ENCODE measurements at regions not wholly inside any gene's neighbourhood (a gene's known extent, or its start where the extent isn't known, plus 50 kb on each side); places are given as distances from the start of the nearest gene placed in this dataset.
"Not testable (repeated sequence)": the region's sequence is repeated elsewhere in the genome, so short reads cannot be mapped to it uniquely, and the experiment has no call there.

DNA sequence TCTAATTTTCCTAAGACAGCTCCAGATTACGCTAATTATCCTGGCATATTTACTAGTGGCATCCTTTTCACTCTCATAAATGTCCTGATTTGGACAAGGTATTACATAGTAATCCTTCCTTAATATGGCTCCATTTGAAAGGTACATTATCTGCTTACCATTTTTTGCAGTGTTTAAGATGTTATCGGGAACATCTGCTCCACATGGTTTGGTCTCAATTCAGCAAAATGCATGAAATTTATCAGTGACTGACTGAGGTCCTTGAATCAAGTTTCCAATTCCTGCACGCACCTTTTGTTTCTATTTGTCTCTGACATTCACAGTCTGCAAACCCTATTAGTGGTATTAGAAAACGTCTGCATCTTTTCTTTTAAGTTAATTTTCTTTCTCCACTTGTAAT lies 384.1 kb upstream of the KIAA1217 start:
- no peaks in the 10 kb centered on the region for H3K4me1 ChIP-seq (ENCODE audit: insufficient read depth, low read length)
- H2AFZ ChIP-seq (ENCODE audit: low read depth, low read length): no peak overlapping the region
- no peaks in the 10 kb centered on the region for H3K27me3 ChIP-seq (ENCODE audit: insufficient read depth, low read length)
- no peak overlapping the region for H3K4me3 ChIP-seq (ENCODE audit: low read length)
- no peaks in the 10 kb centered on the region for H3K36me3 ChIP-seq (ENCODE audit: insufficient read depth, low read length)
- H3K9me3 ChIP-seq (ENCODE audit: low read length): no peaks in the 10 kb centered on the region

DNA sequence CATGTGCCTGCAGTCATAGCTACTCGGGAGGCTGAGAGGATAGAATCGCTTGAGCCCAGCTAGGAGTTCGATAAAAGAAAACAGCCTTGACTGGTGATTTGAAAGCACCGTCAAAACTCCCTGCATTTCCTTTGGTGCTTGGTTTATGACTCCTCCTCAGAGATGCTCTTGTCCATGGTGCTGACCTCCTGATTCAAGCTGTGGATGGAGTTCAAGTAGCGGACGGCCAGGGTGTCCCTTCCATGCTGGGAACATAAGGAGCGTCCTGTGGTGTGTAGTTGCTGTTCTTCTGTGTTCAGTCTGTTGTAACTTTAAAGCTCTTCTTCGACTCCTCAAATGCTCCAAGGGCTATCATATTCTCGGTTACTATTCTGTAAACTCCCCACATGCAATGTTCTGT lies 382.5 kb upstream of the KIAA1217 start:
- no peak overlapping the region for H3K4me3 ChIP-seq (ENCODE audit: low read length)
- H3K9me3 ChIP-seq (ENCODE audit: low read length): no peaks in the 10 kb centered on the region
- H3K27me3 ChIP-seq (ENCODE audit: insufficient read depth, low read length): no peaks in the 10 kb centered on the region
- no peaks in the 10 kb centered on the region for H3K4me1 ChIP-seq (ENCODE audit: insufficient read depth, low read length)
- H3K36me3 ChIP-seq (ENCODE audit: insufficient read depth, low read length): no peaks in the 10 kb centered on the region
- no peak overlapping the region for H2AFZ ChIP-seq (ENCODE audit: low read depth, low read length)

DNA sequence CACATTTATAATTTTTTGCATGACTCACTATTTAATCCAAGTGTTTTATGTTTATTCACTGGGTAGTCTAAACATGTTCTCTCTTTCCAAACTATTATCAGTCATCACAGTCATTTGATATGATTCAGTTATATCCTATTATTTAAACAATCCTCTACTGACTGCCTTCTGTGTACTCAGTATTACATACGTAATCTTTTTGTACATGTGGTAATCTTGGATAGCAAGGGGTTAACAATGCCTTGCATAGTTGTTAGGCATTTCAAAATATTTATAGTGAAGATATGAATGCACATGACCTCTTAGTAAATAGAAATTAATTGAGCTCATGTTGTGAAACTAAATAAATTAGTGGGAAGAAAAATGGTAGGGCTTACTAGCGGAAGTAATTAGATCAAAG lies 379.4 kb upstream of the KIAA1217 start:
- no peaks in the 10 kb centered on the region for H3K36me3 ChIP-seq (ENCODE audit: insufficient read depth, low read length)
- H3K4me1 ChIP-seq (ENCODE audit: insufficient read depth, low read length): no peaks in the 10 kb centered on the region
- H3K4me3 ChIP-seq (ENCODE audit: low read length): no peak overlapping the region
- H3K9me3 ChIP-seq (ENCODE audit: low read length): no peaks in the 10 kb centered on the region
- H3K27me3 ChIP-seq (ENCODE audit: insufficient read depth, low read length): no peaks in the 10 kb centered on the region
- H2AFZ ChIP-seq (ENCODE audit: low read depth, low read length): no peak overlapping the region

DNA sequence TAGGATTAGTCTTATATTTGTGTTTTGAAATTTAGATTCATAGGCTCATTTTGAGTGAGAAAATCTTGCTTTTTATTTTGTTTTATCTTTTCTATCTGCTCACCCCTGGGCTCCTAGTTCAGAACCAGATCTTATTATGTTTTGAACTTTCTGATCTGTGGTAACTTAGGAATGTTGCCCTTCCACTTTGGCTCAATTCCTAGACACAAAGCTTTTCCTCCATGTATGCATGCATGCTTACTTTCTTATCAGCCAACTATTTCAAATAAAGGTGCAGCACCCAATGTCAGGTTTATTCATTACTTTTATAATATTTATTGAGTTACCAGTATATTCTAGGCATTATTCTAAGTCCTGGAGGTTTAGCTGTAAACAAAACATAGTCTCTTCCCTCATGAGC lies 374.8 kb upstream of the KIAA1217 start:
- no peaks in the 10 kb centered on the region for H3K4me1 ChIP-seq (ENCODE audit: insufficient read depth, low read length)
- H3K4me3 ChIP-seq (ENCODE audit: low read length): no peak overlapping the region

DNA sequence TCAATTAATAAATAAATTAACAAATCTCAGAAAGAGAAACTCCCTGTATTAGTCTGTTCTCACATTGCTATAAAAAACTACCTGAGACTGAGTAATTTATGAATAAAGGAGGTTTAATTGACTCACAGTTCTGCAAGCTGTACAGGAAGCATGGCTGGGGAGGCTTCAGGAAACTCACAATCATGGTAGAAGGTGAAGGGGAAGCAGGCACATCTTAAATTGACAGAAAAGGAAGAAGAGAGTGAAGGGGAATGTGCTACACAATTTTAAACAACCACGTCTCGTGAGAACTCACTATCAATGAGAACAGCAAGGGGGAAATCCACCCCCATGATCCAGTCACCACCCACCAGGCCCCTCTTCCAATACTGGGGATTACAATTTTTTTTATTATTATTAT lies 358.3 kb upstream of the KIAA1217 start:
- Histone ChIP-seq H3K4me3 (ENCODE audit: low read length) (no peak overlapping the region), H3K9me3 (ENCODE audit: low read length) (no peaks in the 10 kb centered on the region), H2AFZ (ENCODE audit: low read depth, low read length) (no peak overlapping the region), H3K27me3 (ENCODE audit: insufficient read depth, low read length) (no peaks in the 10 kb centered on the region), H3K4me1 (ENCODE audit: insufficient read depth, low read length) (no peaks in the 10 kb centered on the region), H3K36me3 (ENCODE audit: insufficient read depth, low read length) (no peaks in the 10 kb centered on the region)

More for the DNA sequence above, 374.8 kb upstream of the KIAA1217 start:
- Histone ChIP-seq H2AFZ (ENCODE audit: low read depth, low read length) (no peak overlapping the region), H3K27me3 (ENCODE audit: insufficient read depth, low read length) (peaks cover 4% of the 10 kb centered on the region), H3K9me3 (ENCODE audit: low read length) (no peaks in the 10 kb centered on the region), H3K36me3 (ENCODE audit: insufficient read depth, low read length) (no peaks in the 10 kb centered on the region)

DNA sequence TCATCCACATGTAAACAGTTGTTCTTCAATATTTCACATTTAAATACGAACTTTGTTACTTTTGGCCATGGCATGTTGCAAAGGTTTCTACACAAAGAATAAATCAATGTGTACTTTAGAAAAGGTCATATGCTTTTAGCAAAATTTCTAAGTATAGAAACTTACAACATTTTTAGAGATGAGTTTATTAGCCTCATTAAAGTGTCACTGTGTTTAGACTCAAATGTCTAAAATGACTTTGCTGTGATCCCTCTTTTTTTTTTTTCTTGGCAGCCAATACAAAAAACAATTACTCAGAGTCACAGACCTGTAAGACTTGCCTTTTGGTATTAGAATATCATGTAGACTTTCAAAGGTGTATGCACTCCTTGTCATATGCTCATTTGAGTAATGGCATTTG lies 349.3 kb upstream of the KIAA1217 start:
- H3K4me1 ChIP-seq (ENCODE audit: insufficient read depth, low read length): no peaks in the 10 kb centered on the region
- no peaks in the 10 kb centered on the region for H3K9me3 ChIP-seq (ENCODE audit: low read length)
- no peak overlapping the region for H3K4me3 ChIP-seq (ENCODE audit: low read length)
- no peak overlapping the region for H2AFZ ChIP-seq (ENCODE audit: low read depth, low read length)
- H3K27me3 ChIP-seq (ENCODE audit: insufficient read depth, low read length): no peaks in the 10 kb centered on the region
- no peaks in the 10 kb centered on the region for H3K36me3 ChIP-seq (ENCODE audit: insufficient read depth, low read length)

DNA sequence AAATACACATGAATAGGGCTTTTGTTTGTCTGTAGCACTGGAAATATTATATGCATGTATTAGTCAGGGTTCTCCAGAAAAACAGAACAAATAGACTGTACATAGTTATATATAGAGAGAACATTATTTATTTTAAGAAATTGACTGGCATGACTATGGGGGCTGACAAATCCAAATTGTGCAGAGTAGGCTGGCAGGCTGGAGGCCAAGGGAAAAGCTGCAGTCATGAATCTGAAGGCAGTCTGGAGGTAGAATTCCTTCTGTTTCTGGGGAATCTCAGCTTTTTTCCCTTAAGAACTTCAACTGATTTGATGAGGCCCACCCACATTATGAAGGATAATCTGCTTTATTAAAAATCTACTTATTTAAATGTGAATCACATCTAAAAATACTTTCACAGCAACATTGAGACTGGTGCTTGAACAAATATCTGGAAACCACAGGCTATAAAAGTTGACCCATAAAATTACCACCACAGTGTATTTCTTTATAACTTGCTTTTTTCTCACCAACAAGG lies 344.2 kb upstream of the KIAA1217 start:
- no peaks in the 10 kb centered on the region for H3K27me3 ChIP-seq (ENCODE audit: insufficient read depth, low read length)
- H3K4me3 ChIP-seq (ENCODE audit: low read length): no peak overlapping the region
- H3K4me1 ChIP-seq (ENCODE audit: insufficient read depth, low read length): no peaks in the 10 kb centered on the region
- H3K9me3 ChIP-seq (ENCODE audit: low read length): no peaks in the 10 kb centered on the region
- H3K36me3 ChIP-seq (ENCODE audit: insufficient read depth, low read length): no peaks in the 10 kb centered on the region
- no peak overlapping the region for H2AFZ ChIP-seq (ENCODE audit: low read depth, low read length)

DNA sequence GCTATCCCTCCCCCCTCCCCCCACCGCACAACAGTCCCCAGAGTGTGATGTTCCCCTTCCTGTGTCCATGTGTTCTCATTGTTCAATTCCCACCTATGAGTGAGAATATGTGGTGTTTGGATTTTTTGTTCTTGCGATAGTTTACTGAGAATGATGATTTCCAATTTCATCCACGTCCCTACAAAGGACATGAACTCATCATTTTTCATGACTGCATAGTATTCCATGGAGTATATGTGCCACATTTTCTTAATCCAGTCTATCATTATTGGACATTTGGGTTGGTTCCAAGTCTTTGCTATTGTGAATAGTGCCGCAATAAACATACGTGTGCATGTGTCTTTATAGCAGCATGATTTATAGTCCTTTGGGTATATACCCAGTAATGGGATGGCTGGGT lies 342.0 kb upstream of the KIAA1217 start:
- H3K27me3 ChIP-seq (ENCODE audit: insufficient read depth, low read length); H3K4me3 ChIP-seq (ENCODE audit: low read length); H3K36me3 ChIP-seq (ENCODE audit: insufficient read depth, low read length); H3K4me1 ChIP-seq (ENCODE audit: insufficient read depth, low read length); H3K9me3 ChIP-seq (ENCODE audit: low read length); H2AFZ ChIP-seq (ENCODE audit: low read depth, low read length): not testable (repeated sequence)

DNA sequence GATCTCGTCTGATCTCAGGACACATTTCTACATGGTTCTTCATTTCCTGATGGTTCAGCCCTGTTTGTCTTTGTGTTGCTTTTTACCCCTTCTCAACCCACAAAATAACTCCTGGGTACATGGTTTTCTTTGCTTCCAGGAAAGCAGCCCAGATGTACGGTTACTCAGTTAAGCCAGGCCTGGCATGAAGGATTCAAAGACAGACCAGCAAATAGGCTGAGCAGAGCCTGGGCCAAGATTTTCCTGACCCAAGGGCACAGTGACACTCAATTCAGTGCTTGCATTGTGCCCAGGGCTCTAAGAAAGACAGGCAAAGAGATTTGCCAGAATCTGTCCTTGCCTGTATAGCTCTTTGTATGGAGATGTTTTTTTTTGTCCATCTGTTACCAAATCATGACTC lies 340.8 kb upstream of the KIAA1217 start:
- no peaks in the 10 kb centered on the region for H3K9me3 ChIP-seq (ENCODE audit: low read length)
- no peak overlapping the region for H2AFZ ChIP-seq (ENCODE audit: low read depth, low read length)
- no peaks in the 10 kb centered on the region for H3K36me3 ChIP-seq (ENCODE audit: insufficient read depth, low read length)
- no peak overlapping the region for H3K4me3 ChIP-seq (ENCODE audit: low read length)
- H3K27me3 ChIP-seq (ENCODE audit: insufficient read depth, low read length): no peaks in the 10 kb centered on the region
- no peaks in the 10 kb centered on the region for H3K4me1 ChIP-seq (ENCODE audit: insufficient read depth, low read length)

DNA sequence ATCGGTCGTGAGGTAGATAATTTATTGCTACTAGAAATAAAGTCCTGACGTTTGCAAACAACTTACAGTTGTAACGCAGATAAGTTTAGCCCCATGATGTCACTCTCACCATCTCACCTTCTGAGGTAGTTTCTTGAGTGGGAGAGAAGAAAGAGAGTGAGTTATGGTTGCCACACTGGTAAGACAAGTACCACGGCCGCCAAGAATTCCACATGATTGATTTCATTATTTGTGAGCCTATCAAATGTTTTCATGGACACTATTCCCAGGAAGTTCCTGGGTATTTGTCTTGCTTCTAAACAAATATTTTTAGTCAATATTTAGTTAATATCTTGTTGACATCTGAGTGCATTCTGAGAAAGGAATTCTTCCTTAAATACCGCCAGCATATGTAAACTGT lies 339.4 kb upstream of the KIAA1217 start:
- H3K4me1 ChIP-seq (ENCODE audit: insufficient read depth, low read length): no peaks in the 10 kb centered on the region
- H3K4me3 ChIP-seq (ENCODE audit: low read length): no peak overlapping the region
- no peaks in the 10 kb centered on the region for H3K36me3 ChIP-seq (ENCODE audit: insufficient read depth, low read length)
- no peak overlapping the region for H2AFZ ChIP-seq (ENCODE audit: low read depth, low read length)
- no peaks in the 10 kb centered on the region for H3K9me3 ChIP-seq (ENCODE audit: low read length)
- H3K27me3 ChIP-seq (ENCODE audit: insufficient read depth, low read length): no peaks in the 10 kb centered on the region

DNA sequence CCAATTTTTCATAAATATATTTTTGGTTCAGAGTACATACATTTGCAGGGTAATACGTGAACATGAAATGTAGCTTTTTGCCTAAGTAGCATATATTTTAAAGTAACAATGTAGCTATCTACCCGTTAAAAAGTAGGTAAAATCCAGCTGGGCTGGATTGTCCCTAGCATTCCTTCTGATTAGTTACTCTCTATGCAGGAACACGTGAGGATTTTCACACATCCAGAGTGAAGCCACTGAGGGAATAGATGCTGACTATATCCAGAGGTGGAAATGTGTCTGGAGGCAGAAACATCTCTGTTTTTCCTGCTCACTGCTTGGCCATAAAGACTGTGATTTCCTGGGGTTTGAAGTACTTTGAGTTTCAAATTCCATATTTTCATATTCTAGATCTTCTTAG lies 338.9 kb upstream of the KIAA1217 start:
- Histone ChIP-seq H2AFZ (ENCODE audit: low read depth, low read length) (no peak overlapping the region), H3K9me3 (ENCODE audit: low read length) (no peaks in the 10 kb centered on the region), H3K27me3 (ENCODE audit: insufficient read depth, low read length) (no peaks in the 10 kb centered on the region)

DNA sequence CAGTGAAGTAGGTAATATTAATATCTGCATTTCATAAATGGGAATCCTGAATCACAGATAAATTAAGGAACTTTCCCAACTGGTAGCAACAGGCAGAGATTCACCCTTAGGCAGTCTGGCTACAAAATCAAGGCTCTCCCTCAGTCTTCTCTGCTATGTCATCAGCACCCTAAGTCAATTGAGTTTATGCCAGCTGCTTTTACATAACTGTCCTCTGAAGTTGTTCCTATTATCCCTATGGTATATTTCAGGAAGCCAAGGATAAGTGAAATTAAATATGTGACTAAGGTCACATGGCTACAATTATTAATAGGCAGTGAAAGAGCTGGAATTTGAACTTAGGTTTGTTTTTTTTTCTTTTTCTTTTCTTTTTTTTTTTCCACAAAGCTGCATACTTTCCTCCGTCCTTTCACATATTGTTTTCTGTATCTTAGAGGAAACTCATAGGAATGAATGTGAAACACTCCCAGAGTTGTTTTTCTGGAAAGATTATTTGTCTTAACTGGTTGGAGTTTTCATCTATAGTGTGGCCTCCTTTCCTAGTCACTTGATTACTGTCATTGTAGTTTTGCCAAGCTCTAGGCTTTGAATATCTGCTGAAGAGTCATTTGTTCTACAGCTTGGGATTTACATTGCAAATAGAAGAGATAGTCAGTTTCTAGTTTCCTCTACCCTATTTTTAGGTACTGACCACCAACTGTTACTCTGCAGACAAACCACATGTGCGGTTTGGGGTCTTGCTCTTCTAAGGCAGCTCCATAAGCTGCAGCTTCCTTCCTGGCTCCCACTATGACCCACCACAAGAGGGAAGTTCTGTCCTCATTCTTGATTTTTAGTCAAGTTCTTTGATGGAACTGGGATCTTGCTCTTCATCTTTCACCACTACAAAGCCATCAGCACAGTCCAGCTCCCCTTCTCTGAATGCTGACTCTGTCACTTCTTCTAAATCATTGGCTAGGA lies 338.0 kb upstream of the KIAA1217 start:
- Histone ChIP-seq H2AFZ (ENCODE audit: low read depth, low read length) (no peak overlapping the region), H3K36me3 (ENCODE audit: insufficient read depth, low read length) (no peaks in the 10 kb centered on the region), H3K4me3 (ENCODE audit: low read length) (no peak overlapping the region), H3K27me3 (ENCODE audit: insufficient read depth, low read length) (no peaks in the 10 kb centered on the region), H3K4me1 (ENCODE audit: insufficient read depth, low read length) (no peaks in the 10 kb centered on the region), H3K9me3 (ENCODE audit: low read length) (no peaks in the 10 kb centered on the region)

More for the DNA sequence above, 338.9 kb upstream of the KIAA1217 start:
- no peaks in the 10 kb centered on the region for H3K4me1 ChIP-seq (ENCODE audit: insufficient read depth, low read length)
- no peaks in the 10 kb centered on the region for H3K36me3 ChIP-seq (ENCODE audit: insufficient read depth, low read length)
- H3K4me3 ChIP-seq (ENCODE audit: low read length): no peak overlapping the region

DNA sequence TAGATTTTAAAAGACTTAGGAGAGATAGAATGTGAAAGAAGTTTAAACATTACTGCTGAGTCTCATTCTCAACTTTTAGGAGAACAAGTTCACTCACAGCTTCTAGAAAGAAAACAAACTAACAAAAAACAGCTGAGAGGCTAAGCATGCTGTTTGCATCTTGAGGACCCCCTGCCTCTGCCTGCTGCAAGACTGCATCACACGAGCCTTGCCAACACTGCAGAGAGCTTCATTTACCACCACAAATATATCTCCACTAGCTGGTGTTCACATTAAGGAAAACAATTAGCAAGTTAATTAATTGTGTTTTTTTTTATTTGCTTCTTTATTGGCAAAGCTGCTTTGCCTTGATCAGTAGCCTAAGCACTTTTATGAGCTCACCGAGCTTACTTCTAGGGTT lies 336.6 kb upstream of the KIAA1217 start:
- Histone ChIP-seq H3K4me1 (ENCODE audit: insufficient read depth, low read length) (no peaks in the 10 kb centered on the region), H3K4me3 (ENCODE audit: low read length) (no peak overlapping the region), H2AFZ (ENCODE audit: low read depth, low read length) (no peak overlapping the region), H3K27me3 (ENCODE audit: insufficient read depth, low read length) (no peaks in the 10 kb centered on the region), H3K36me3 (ENCODE audit: insufficient read depth, low read length) (no peaks in the 10 kb centered on the region), H3K9me3 (ENCODE audit: low read length) (no peaks in the 10 kb centered on the region)
